Activated T-cell treated with anti-CD3 and anti-CD28 coated beads, Interleukin-2, amount 50 U/mL, for 72 hours (primary cell): ENCODE measurements at regions not wholly inside any gene's neighbourhood (a gene's known extent, or its start where the extent isn't known, plus 50 kb on each side); places are given as distances from the start of the nearest gene placed in this dataset.

Experiments used
- ATAC-seq, 2 donors: fragments of 150-1000 bp; cut with Tn5 transposase; replicated peaks in 1 of 2; 2 replicates each; pipeline ENCODE4 v1.10.0; 2021; ENCODE audit warnings: moderate library complexity in 2 of 2, mild to moderate bottlenecking in 1 of 2
- DNase-seq, 2 donors: peaks; one replicate each; pipeline ENCODE4 v3.0.0; 2021 to 2022; ENCODE audit warnings: mixed read lengths in 1 of 2
- H3K27ac Mint-ChIP-seq: one replicate; pipeline ENCODE4 v1.8.0; 2022; ENCODE audit warnings: mild to moderate bottlenecking, moderate library complexity, mixed read lengths
- H3K27me3 Mint-ChIP-seq: one replicate; pipeline ENCODE4 v1.8.0; 2022; ENCODE audit warnings: low read depth, mixed read lengths
- H3K36me3 Mint-ChIP-seq, 2 donors: one replicate each; pipeline ENCODE4 v1.8.0; 2022; ENCODE audit warnings: mixed read lengths in 2 of 2, mild to moderate bottlenecking in 1 of 2; ENCODE audit not compliant: insufficient read depth in 2 of 2
- H3K4me1 Mint-ChIP-seq: one replicate; pipeline ENCODE4 v1.8.0; 2022; ENCODE audit warnings: low read depth, mixed read lengths
- H3K4me3 Mint-ChIP-seq, 2 donors: one replicate each; pipeline ENCODE4 v1.8.0; 2022; ENCODE audit warnings: mild to moderate bottlenecking in 2 of 2, mixed read lengths in 2 of 2, moderate library complexity in 2 of 2
- H3K9me3 Mint-ChIP-seq, 2 donors: one replicate each; pipeline ENCODE4 v1.8.0; 2022; ENCODE audit warnings: mixed read lengths in 2 of 2

GRCh38 chr3:103617961-103618360 lies 1183.1 kb downstream of the ZPLD1 start:
- Mint-ChIP-seq H3K36me3 (peaks cover 0 to 1% of the 10 kb centered on the region in 2 donors), H3K4me3 (no peak overlapping the region), H3K27me3 (no peaks in the 10 kb centered on the region), H3K4me1 (no peaks in the 10 kb centered on the region), H3K27ac (no peak overlapping the region), H3K9me3 (peaks cover 6% of the 10 kb centered on the region in 2 donors)
- DNase-seq, result no peak
- no peak for ATAC-seq

DNA sequence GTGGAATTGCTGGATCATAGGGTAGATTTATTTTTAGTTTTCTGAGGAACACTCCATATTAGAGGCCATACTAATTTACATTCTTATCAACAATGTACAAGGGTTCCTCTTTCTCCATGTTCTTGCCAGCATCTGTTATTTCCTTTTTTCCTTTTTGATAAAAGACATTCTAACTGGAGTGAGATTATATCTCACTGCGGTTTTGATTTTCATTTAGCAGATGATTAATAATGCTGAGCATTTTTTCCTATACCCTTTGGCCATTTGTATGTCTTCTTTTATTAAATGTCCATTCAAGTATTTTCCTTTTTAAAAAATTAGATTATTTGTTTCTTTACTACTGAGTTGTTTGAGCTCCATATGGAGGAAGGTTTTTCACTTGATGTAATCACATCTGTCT lies 1189.5 kb downstream of the ZPLD1 start:
- DNase-seq (no peak), ATAC-seq (no peak)
- no peaks in the 10 kb centered on the region for H3K4me1 Mint-ChIP-seq
- H3K4me3 Mint-ChIP-seq, result no peak overlapping the region
- no peaks in the 10 kb centered on the region for H3K27me3 Mint-ChIP-seq
- no peaks in the 10 kb centered on the region for H3K36me3 Mint-ChIP-seq
- no peak overlapping the region for H3K27ac Mint-ChIP-seq
- H3K9me3 Mint-ChIP-seq, result peaks cover 4 to 7% of the 10 kb centered on the region in 2 donors

GRCh38 chr3:103629391-103629790 lies 1194.6 kb downstream of the ZPLD1 start:
- Mint-ChIP-seq H3K27ac (no peak overlapping the region), H3K27me3 (no peaks in the 10 kb centered on the region), H3K4me1 (no peaks in the 10 kb centered on the region), H3K36me3 (peaks cover 4 to 6% of the 10 kb centered on the region in 2 donors), H3K4me3 (no peak overlapping the region), H3K9me3 (peaks cover 10 to 14% of the 10 kb centered on the region in 2 donors)
- no peak for ATAC-seq
- DNase-seq, result no peak

- Mint-ChIP-seq H3K4me1 (no peaks in the 10 kb centered on the region), H3K36me3 (no peaks in the 10 kb centered on the region), H3K27me3 (no peaks in the 10 kb centered on the region), H3K4me3 (no peak overlapping the region), H3K9me3 (peaks cover 2 to 3% of the 10 kb centered on the region in 2 donors), H3K27ac (no peak overlapping the region)
- ATAC-seq (no peak), DNase-seq (no peak)
Measured at GRCh38 chr3:103644450-103644849, 1209.6 kb downstream of the ZPLD1 start.

- no peaks in the 10 kb centered on the region for H3K27me3 Mint-ChIP-seq
- no peaks in the 10 kb centered on the region for H3K4me1 Mint-ChIP-seq
- H3K4me3 Mint-ChIP-seq, result no peak overlapping the region
- no peak overlapping the region for H3K27ac Mint-ChIP-seq
- ATAC-seq (no peak), DNase-seq (no peak)
- H3K9me3 Mint-ChIP-seq, result peaks cover 1 to 2% of the 10 kb centered on the region in 2 donors
- no peaks in the 10 kb centered on the region for H3K36me3 Mint-ChIP-seq
Measured at GRCh38 chr3:103653996-103654395, 1219.2 kb downstream of the ZPLD1 start.

DNA sequence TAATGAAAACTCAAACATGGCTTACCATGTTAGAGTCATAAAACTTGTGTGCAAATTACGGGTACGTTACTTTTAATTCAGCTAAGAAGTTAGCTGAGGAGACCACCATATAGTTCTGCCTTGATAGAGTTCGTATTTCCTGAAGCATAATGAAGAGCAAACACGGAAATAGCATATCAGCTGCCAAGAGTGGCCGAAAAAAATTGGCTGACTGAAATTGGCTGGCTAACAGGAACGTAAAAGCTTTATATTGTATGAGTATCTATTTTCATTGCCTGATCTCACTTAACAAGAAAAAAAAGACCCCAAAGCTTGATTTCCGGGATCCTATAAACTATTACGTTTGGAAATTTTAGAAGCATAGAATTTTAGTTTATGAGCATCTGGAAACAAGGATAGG lies 1222.9 kb downstream of the ZPLD1 start:
- peaks cover 1 to 2% of the 10 kb centered on the region in 2 donors for H3K9me3 Mint-ChIP-seq
- DNase-seq (no peak), ATAC-seq (no peak)
- H3K36me3 Mint-ChIP-seq, result no peaks in the 10 kb centered on the region
- no peaks in the 10 kb centered on the region for H3K4me1 Mint-ChIP-seq
- H3K4me3 Mint-ChIP-seq, result no peak overlapping the region
- H3K27me3 Mint-ChIP-seq, result no peaks in the 10 kb centered on the region
- no peak overlapping the region for H3K27ac Mint-ChIP-seq

DNA sequence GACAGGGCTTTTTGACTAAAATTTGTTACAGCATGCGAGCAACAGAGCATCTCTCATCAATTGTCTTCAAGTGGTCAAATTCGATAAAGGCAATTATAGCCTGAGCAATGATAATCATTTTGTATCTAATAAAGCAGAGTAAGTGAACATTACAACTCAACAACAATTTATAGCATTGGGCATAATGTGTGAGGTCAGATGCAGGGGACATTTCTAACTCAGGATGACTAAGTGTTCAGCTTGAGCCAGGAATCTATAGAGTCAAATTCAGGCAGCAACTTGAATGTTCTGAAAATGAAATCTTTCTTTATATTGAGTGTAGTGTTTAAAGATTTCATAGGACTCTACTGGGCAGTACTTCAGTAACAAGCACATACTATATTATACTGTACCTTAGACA lies 1226.0 kb downstream of the ZPLD1 start:
- no peak for ATAC-seq
- Mint-ChIP-seq H3K9me3 (peaks cover 1 to 6% of the 10 kb centered on the region in 2 donors), H3K27me3 (no peaks in the 10 kb centered on the region), H3K4me3 (no peak overlapping the region), H3K4me1 (no peaks in the 10 kb centered on the region), H3K27ac (no peak overlapping the region), H3K36me3 (no peaks in the 10 kb centered on the region)
- no peak for DNase-seq

GRCh38 chr3:103662591-103662990 lies 1227.8 kb downstream of the ZPLD1 start:
- DNase-seq, result no peak
- Mint-ChIP-seq H3K4me1 (no peaks in the 10 kb centered on the region), H3K36me3 (no peaks in the 10 kb centered on the region), H3K9me3 (peaks cover 0 to 6% of the 10 kb centered on the region in 2 donors), H3K27me3 (no peaks in the 10 kb centered on the region), H3K27ac (no peak overlapping the region), H3K4me3 (no peak overlapping the region)
- ATAC-seq, result no peak

DNA sequence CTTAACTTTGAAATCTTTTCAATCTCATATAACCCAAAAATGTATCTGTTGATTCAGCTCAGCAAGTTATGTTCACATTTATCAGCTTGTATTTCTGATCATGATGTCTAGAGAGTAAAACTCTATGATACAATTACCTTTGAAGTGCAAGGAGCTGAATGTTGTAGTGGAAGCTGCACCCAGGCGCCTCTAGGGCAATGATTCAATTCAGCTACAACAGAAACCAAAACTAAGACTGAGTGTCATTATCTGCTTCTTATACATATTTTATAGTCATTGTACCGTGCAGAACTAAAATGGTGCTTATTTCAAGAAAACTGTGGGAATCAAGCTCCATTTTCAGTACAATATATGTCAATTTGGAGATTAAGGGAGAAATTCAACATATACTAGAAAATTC lies 1237.5 kb downstream of the ZPLD1 start:
- Mint-ChIP-seq H3K36me3 (no peaks in the 10 kb centered on the region), H3K4me1 (no peaks in the 10 kb centered on the region), H3K4me3 (no peak overlapping the region), H3K27me3 (no peaks in the 10 kb centered on the region), H3K27ac (no peak overlapping the region), H3K9me3 (no peaks in the 10 kb centered on the region)
- ATAC-seq, result no peak
- DNase-seq, result no peak

DNA sequence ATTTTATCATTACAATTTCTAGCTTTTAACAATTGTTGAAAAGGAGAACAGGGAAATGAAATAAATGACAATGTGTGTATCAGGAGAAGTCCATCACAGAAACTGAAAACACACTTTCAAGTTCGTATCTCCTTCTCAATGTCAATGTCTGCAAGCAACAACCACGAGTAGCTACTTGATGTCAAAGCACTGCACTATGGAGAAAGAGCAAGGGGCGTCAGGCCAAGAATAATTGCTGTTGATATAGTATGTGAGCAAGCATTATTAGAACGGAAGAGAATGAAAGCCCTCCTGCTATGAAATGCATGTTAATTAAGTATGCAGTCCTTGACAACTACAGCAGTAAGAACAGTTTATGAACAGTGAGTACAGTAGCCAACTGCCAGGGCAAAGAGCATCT lies 1250.1 kb downstream of the ZPLD1 start:
- no peak for ATAC-seq
- Mint-ChIP-seq H3K4me1 (no peaks in the 10 kb centered on the region), H3K9me3 (peaks cover 0 to 2% of the 10 kb centered on the region in 2 donors), H3K27me3 (no peaks in the 10 kb centered on the region), H3K4me3 (no peak overlapping the region), H3K27ac (no peak overlapping the region), H3K36me3 (no peaks in the 10 kb centered on the region)
- DNase-seq, result no peak

DNA sequence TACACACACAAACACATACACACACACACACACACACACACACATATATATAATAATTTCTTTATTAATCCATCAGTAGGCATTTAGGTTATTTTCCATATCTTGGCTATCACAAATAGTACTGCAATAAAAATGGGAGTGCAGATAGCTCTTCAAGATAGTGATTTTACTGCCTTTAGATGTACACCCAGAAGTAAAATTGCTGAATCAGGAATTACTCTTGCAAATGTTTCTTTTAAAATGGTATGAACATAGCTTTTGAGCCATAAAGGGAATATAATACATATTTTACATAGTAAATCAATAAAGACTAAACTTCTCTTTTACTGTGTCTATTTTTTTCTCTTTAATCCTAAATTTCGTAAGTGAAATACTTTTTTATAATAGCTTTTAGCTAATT lies 1251.1 kb downstream of the ZPLD1 start:
- no peak for ATAC-seq
- Mint-ChIP-seq H3K4me1 (no peaks in the 10 kb centered on the region), H3K27me3 (no peaks in the 10 kb centered on the region), H3K36me3 (no peaks in the 10 kb centered on the region), H3K4me3 (no peak overlapping the region), H3K27ac (no peak overlapping the region), H3K9me3 (peaks cover 0 to 3% of the 10 kb centered on the region in 2 donors)
- no peak for DNase-seq

GRCh38 chr3:103690536-103690935 lies 1255.7 kb downstream of the ZPLD1 start:
- DNase-seq (no peak), ATAC-seq (no peak)
- Mint-ChIP-seq H3K4me3 (no peak overlapping the region), H3K27me3 (no peaks in the 10 kb centered on the region), H3K4me1 (no peaks in the 10 kb centered on the region), H3K9me3 (peaks cover 1 to 6% of the 10 kb centered on the region in 2 donors), H3K27ac (no peak overlapping the region), H3K36me3 (no peaks in the 10 kb centered on the region)

DNA sequence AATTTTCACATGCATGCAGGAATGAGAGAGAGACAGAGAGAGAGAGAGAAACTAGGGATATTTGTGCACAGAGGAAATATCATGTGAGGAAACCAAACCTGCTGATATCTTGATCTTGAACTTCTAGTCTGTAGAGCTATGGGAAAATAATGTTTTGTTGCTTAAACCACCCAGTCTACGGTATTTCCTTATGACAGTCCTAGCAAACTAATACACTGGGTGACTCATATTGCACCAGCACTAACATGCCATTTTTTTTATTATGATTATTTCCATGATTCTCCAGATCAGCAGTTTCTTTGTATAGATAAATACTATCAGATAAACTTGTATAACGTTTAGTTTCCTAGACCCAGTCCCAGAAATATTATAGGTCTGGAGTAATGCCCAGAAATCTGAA lies 1259.0 kb downstream of the ZPLD1 start:
- Mint-ChIP-seq H3K27ac (no peak overlapping the region), H3K27me3 (no peaks in the 10 kb centered on the region), H3K4me1 (no peaks in the 10 kb centered on the region), H3K9me3 (peaks cover 6 to 11% of the 10 kb centered on the region in 2 donors), H3K36me3 (no peaks in the 10 kb centered on the region), H3K4me3 (no peak overlapping the region)
- ATAC-seq (no peak), DNase-seq (no peak)

DNA sequence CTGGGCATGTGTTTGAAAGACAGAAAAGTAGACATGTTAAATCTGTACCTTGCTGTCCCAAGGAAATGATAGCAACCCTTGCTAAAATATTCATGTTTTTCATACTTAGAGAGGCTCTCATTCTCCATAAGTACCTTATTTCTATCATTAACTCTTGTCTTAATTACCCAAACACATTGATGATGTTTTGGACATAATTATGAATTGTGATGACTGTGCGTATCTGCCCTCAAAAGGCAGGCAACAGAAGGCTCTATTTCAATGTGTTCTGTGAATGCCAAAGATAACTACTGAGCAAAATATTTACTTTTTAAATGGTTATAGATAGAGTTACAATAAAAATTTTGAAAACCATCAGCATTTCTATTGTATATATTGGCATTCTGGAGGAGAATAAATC lies 1263.8 kb downstream of the ZPLD1 start:
- Mint-ChIP-seq H3K27ac (no peak overlapping the region), H3K36me3 (no peaks in the 10 kb centered on the region), H3K4me3 (no peak overlapping the region), H3K27me3 (no peaks in the 10 kb centered on the region), H3K9me3 (peaks cover 5% of the 10 kb centered on the region in 2 donors), H3K4me1 (no peaks in the 10 kb centered on the region)
- ATAC-seq (no peak), DNase-seq (no peak)
